Astrocyte (in vitro differentiated cells and primary cell): ENCODE measurements at regions not wholly inside any gene's neighbourhood (a gene's known extent, or its start where the extent isn't known, plus 50 kb on each side); places are given as distances from the start of the nearest gene placed in this dataset.

Source experiments
- EZH2 ChIP-seq: IDR thresholded peaks from 2 replicates; pipeline ENCODE4 v1.6.1; 2012; ENCODE audit warnings: mild to moderate bottlenecking, low read length, inconsistent platforms; ENCODE audit not compliant: insufficient read depth
- TF ChIP-seq, protein P1 (sequence below): IDR thresholded peaks from 2 replicates; pipeline ENCODE4 v1.5.1; 2011; ENCODE audit warnings: low read depth, mild to moderate bottlenecking, inconsistent platforms, low read length, moderate library complexity; ENCODE audit not compliant: insufficient read depth

DNA sequence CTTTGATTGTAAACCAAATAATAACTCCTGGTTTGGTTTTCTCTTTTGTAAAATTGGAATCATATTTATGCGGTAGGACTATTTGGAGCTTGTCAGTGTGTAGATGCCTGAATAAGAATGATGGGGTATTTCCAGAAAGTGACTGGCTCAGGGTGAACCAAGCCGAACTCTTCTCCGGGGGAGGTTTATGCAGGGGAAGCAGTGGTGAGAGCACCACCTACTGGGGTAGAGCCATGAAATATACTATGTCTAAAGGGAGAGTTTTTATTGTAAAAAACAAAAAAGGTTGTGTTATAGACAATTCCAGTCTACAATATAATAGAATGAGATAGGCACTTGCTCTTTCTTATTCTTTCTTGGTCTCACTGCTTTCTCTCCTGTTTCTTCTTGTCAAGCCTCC is 222.9 kb upstream of the SLC16A7 start:
- TF ChIP-seq, protein P1, sequence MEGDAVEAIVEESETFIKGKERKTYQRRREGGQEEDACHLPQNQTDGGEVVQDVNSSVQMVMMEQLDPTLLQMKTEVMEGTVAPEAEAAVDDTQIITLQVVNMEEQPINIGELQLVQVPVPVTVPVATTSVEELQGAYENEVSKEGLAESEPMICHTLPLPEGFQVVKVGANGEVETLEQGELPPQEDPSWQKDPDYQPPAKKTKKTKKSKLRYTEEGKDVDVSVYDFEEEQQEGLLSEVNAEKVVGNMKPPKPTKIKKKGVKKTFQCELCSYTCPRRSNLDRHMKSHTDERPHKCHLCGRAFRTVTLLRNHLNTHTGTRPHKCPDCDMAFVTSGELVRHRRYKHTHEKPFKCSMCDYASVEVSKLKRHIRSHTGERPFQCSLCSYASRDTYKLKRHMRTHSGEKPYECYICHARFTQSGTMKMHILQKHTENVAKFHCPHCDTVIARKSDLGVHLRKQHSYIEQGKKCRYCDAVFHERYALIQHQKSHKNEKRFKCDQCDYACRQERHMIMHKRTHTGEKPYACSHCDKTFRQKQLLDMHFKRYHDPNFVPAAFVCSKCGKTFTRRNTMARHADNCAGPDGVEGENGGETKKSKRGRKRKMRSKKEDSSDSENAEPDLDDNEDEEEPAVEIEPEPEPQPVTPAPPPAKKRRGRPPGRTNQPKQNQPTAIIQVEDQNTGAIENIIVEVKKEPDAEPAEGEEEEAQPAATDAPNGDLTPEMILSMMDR, result peak; percentile 22
- TF ChIP-seq EZH2, result no peak
